GM23248 (cell line): ENCODE measurements at regions not wholly inside any gene's neighbourhood (a gene's known extent, or its start where the extent isn't known, plus 50 kb on each side); places are given as distances from the start of the nearest gene placed in this dataset.

Experiments
- DNase-seq: peaks from one replicate; pipeline ENCODE4 v3.0.0-alpha.2; 2015
- H2AFZ ChIP-seq: fragments of 200-600 bp; sonication (generic); 2 replicates; pipeline ENCODE4 v1.6.1; 2016; ENCODE audit warnings: antibody characterized with exemption
- H3F3A ChIP-seq: fragments of 200-600 bp; sonication (generic); 2 replicates; pipeline ENCODE4 v1.6.1; 2016; ENCODE audit warnings: mild to moderate bottlenecking, antibody characterized with exemption, mixed run types; ENCODE audit not compliant: insufficient read depth
- H3K27ac ChIP-seq: fragments of 200-600 bp; sonication (generic); 2 replicates; pipeline ENCODE4 v1.5.1; 2016; ENCODE audit warnings: mild to moderate bottlenecking
- H3K27me3 ChIP-seq: fragments of 200-600 bp; sonication (generic); replicated peaks from 2 replicates; pipeline ENCODE4 v1.6.1; 2016; ENCODE audit warnings: mild to moderate bottlenecking; ENCODE audit not compliant: insufficient read depth
- H3K36me3 ChIP-seq: fragments of 200-600 bp; sonication (generic); 2 replicates; pipeline ENCODE4 v1.6.1; 2016; ENCODE audit warnings: low read depth, mild to moderate bottlenecking
- H3K4me1 ChIP-seq: fragments of 200-600 bp; sonication (generic); 2 replicates; pipeline ENCODE4 v1.6.1; 2016; ENCODE audit warnings: mild to moderate bottlenecking; ENCODE audit not compliant: insufficient read depth
- H3K4me2 ChIP-seq: fragments of 200-600 bp; sonication (generic); one replicate; pipeline ENCODE4 v1.6.1; 2016; ENCODE audit warnings: mild to moderate bottlenecking; ENCODE audit not compliant: unreplicated experiment
- H3K4me3 ChIP-seq: fragments of 200-600 bp; sonication (generic); 2 replicates; pipeline ENCODE4 v1.5.1; 2016; ENCODE audit warnings: mild to moderate bottlenecking
- H3K79me2 ChIP-seq: fragments of 200-600 bp; sonication (generic); 2 replicates; pipeline ENCODE4 v1.6.1; 2016; ENCODE audit warnings: mild to moderate bottlenecking; ENCODE audit not compliant: insufficient read depth
- H3K9ac ChIP-seq: fragments of 200-600 bp; sonication (generic); 2 replicates; pipeline ENCODE4 v1.6.1; 2016; ENCODE audit warnings: mild to moderate bottlenecking
- H3K9me2 ChIP-seq: fragments of 200-600 bp; sonication (generic); 2 replicates; pipeline ENCODE4 v1.6.1; 2016; ENCODE audit warnings: mixed run types, mild to moderate bottlenecking, moderate library complexity; ENCODE audit not compliant: insufficient read depth
- H3K9me3 ChIP-seq: fragments of 200-600 bp; sonication (generic); one replicate; pipeline ENCODE4 v1.6.1; 2017; ENCODE audit warnings: low read depth
- H4K20me1 ChIP-seq: fragments of 200-600 bp; sonication (generic); 2 replicates; pipeline ENCODE4 v1.6.0; 2016; ENCODE audit not compliant: insufficient read depth
- EZH2 ChIP-seq: fragments of 200-600 bp; sonication (generic); IDR thresholded peaks from 2 replicates; pipeline ENCODE4 v1.6.1; 2018; ENCODE audit warnings: antibody characterized with exemption, mild to moderate bottlenecking; ENCODE audit not compliant: insufficient read depth, poor library complexity, severe bottlenecking
- EZH2phosphoT487 ChIP-seq: fragments of 200-600 bp; sonication (generic); IDR thresholded peaks from 2 replicates; pipeline ENCODE4 v1.6.1; 2018; ENCODE audit warnings: antibody characterized with exemption, moderate library complexity, mild to moderate bottlenecking, low read depth; ENCODE audit not compliant: insufficient read depth
- WGBS, 2 experiments: methylation state at CpG; one replicate each; pipeline ENCODE4 v1.1.6; 2015 to 2017; ENCODE audit warnings: low lambda C conversion rate in 2 of 2, low coverage in 1 of 2; ENCODE audit errors: missing lambda C conversion rate in 2 of 2; 5-methylcytosine and 5-hydroxymethylcytosine counted together
- in situ Hi-C: fragments of 300-500 bp; cut with MboI; formaldehyde crosslinking; loops from 2 replicates; pipeline ENCODE4 v1.15.0; 2020

- in situ Hi-C loops, result no loop called here
- TF ChIP-seq EZH2phosphoT487, result no peak
- TF ChIP-seq EZH2, result no peak
- Histone ChIP-seq H3F3A (0 out of 2 replicates have a peak, but pooled peaks cover 7% of the 10 kb centered on the region), H3K9ac (no peak overlapping the region), H4K20me1 (no peaks in the 10 kb centered on the region), H3K4me2 (no peak overlapping the region), H3K27ac (no peak overlapping the region), H2AFZ (no peak overlapping the region), H3K4me3 (no peak overlapping the region), H3K4me1 (peaks cover 26% of the 10 kb centered on the region), H3K9me3 (no peaks in the 10 kb centered on the region), H3K27me3 (no peaks in the 10 kb centered on the region), H3K36me3 (no peaks in the 10 kb centered on the region), H3K9me2 (no peaks in the 10 kb centered on the region), H3K79me2 (no peaks in the 10 kb centered on the region)
- WGBS, 2 experiments, result 77 to 80% methylated on average over 15 to 16 of the region's 18 CpGs
- peak; percentile 40 for DNase-seq
Measured at GRCh38 chr2:9765611-9766531, 77.4 kb upstream of the TAF1B start.

GRCh38 chr2:9767656-9768281 lies 75.5 kb upstream of the TAF1B start:
- no peaks in the 10 kb centered on the region for H4K20me1 ChIP-seq
- 94 to 97% methylated on average over 17 of the region's 17 CpGs for WGBS, 2 experiments

GRCh38 chr2:9768388-9768787 lies 74.9 kb upstream of the TAF1B start:
- H3K4me3 ChIP-seq, result no peak overlapping the region

More at GRCh38 chr2:9767656-9768281, 75.5 kb upstream of the TAF1B start:
- TF ChIP-seq EZH2phosphoT487 (no peak), EZH2 (no peak)
- Histone ChIP-seq H3K4me3 (no peak overlapping the region), H3K27me3 (no peaks in the 10 kb centered on the region), H3K4me1 (peaks cover 38% of the 10 kb centered on the region), H3K9ac (no peak overlapping the region), H3F3A (0 out of 2 replicates have a peak, but pooled peaks cover 13% of the 10 kb centered on the region), H3K79me2 (no peaks in the 10 kb centered on the region), H2AFZ (no peak overlapping the region), H3K36me3 (no peaks in the 10 kb centered on the region), H3K9me2 (no peaks in the 10 kb centered on the region), H3K9me3 (no peaks in the 10 kb centered on the region), H3K27ac (no peak overlapping the region), H3K4me2 (no peak overlapping the region)
- in situ Hi-C loops, result no loop called here
- DNase-seq, result no peak

GRCh38 chr2:9769171-9770005 lies 73.9 kb upstream of the TAF1B start:
- WGBS, 2 experiments, result 88 to 90% methylated on average over 15 to 19 of the region's 19 CpGs
- no peak for TF ChIP-seq EZH2phosphoT487
- no peaks in the 10 kb centered on the region for H3K9me3 ChIP-seq
- H3K4me1 ChIP-seq, result peaks cover 27% of the 10 kb centered on the region
- no peaks in the 10 kb centered on the region for H3K9me2 ChIP-seq
- H3K27me3 ChIP-seq, result no peaks in the 10 kb centered on the region
- no peak for DNase-seq
- no peaks in the 10 kb centered on the region for H3K79me2 ChIP-seq
- H3K4me3 ChIP-seq, result no peak overlapping the region
- no peak overlapping the region for H3K4me2 ChIP-seq
- H2AFZ ChIP-seq, result no peak overlapping the region
- no peak overlapping the region for H3K27ac ChIP-seq
- H4K20me1 ChIP-seq, result no peaks in the 10 kb centered on the region
- in situ Hi-C loops, result no loop called here
- H3K9ac ChIP-seq, result no peak overlapping the region
- H3K36me3 ChIP-seq, result no peaks in the 10 kb centered on the region
- 0 out of 2 replicates have a peak, but pooled peaks cover 6% of the 10 kb centered on the region for H3F3A ChIP-seq

More at GRCh38 chr2:9768388-9768787, 74.9 kb upstream of the TAF1B start:
- Histone ChIP-seq H3K4me2 (no peak overlapping the region), H3K9me3 (no peaks in the 10 kb centered on the region), H3K36me3 (no peaks in the 10 kb centered on the region), H3K4me1 (peaks cover 34% of the 10 kb centered on the region), H3K27ac (no peak overlapping the region), H4K20me1 (no peaks in the 10 kb centered on the region), H3F3A (0 out of 2 replicates have a peak, but pooled peaks cover 11% of the 10 kb centered on the region), H3K9me2 (no peaks in the 10 kb centered on the region), H3K9ac (no peak overlapping the region), H3K27me3 (no peaks in the 10 kb centered on the region), H3K79me2 (no peaks in the 10 kb centered on the region), H2AFZ (no peak overlapping the region)
- in situ Hi-C loops, result no loop called here
- no peak for DNase-seq
- WGBS, 2 experiments, result 92 to 93% methylated on average over 12 of the region's 12 CpGs
- TF ChIP-seq EZH2 (no peak), EZH2phosphoT487 (no peak)
